OCI-M1 (cell line): ENCODE measurements at regions not wholly inside any gene's neighbourhood (a gene's known extent, or its start where the extent isn't known, plus 50 kb on each side); places are given as distances from the start of the nearest gene placed in this dataset.

ENCODE experiments used
- DNase-seq: peaks from one replicate; lab custom pipeline; 2025; lab: John Stamatoyannopoulos, UW

- no peak for DNase-seq
Observed at GRCh38 chr2:15889442-15890123, 50.8 kb upstream of the MYCN start.

GRCh38 chr2:15890124-15890754 lies 50.1 kb upstream of the MYCN start:
- no peak for DNase-seq
